ENCODE measurements at regions not wholly inside any gene's neighbourhood (a gene's known extent, or its start where the extent isn't known, plus 50 kb on each side); places are given as distances from the start of the nearest gene placed in this dataset.

DNA sequence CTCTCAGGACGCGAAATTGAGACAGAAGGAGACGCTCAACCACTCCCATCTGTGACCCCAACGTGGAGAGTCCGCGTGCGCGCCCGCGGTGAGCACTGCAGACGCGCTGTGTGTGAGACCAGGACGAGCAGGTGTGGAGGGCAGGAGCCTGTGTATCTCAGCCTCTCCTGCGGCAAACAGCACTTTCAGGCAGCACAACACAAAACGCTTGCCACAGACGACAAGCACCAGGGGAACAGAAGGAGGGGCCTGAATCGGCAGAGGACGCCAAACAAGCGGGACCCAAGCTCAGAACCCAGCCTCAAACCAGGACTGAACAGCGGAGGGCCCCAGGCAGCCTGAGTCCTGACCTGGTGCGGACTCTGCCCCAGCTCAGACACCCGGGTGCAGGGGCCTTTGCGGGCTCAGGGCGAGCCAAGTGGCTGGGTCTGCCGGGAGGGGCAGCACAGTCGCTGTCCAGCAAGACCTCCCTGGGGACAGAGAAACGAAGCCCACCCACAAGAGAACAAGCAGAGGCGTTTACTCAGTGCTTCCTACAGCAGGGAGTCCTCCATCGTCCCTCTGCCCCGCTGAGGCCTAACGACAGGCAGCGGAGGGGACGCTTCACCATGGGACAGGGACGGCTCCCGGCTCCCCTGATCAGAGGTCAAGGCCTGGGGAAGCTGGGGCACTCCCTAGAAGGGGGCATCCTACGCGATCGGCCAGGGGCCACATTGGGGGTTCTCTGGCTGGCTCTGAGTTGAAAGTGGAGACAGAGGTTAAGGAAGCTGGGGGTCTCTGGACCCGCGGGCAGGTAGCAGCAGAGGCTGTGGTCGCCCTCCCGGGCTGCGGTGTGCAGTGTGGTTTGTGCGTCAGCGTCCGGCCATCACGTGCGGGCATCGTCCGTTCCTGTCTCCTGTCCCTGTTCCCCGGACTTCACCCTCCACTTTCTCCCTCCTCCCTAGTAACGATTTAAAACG lies 560.8 kb downstream of the BRD1 start:
- DNase-seq = no peak

DNA sequence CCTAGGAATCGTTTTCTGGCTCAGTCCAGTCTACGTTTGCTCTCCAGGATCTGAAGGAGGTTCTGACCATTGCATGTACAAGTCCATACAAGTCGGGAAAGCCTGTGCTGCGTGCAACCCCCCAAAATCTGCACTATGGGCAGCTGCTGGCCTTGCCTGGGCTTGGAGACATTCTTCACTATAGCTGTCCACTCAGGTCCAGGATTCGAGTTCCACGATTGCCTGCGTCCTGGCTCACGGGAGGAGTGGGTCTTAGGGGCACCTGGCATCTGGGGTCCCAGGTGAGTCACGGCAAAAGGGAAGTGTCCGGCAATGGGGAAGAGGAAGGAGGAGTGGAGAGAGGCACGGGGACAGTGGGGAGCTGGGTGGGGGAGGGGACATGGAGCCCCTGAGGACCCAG lies 563.0 kb downstream of the BRD1 start:
- DNase-seq = no peak

DNA sequence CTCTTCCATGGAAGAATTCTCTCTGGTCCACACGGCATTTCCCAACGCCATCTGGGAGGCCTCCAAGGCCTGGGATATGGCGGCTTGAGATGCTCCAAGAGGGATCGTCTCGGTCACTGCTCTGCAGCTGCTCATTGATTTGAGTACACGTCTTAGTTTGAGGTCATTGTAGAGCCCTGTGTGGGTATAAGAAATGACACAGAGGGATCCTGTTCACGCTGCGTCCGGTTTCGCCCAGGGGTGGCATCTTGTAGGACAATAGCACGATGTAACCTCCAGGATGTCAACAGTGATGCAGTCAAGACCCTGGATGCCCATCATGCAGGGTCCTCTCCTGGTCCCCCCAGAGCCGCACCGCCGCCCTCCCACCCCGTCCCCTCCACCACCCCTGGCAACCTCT lies 564.6 kb downstream of the BRD1 start:
- DNase-seq = no peak

DNA sequence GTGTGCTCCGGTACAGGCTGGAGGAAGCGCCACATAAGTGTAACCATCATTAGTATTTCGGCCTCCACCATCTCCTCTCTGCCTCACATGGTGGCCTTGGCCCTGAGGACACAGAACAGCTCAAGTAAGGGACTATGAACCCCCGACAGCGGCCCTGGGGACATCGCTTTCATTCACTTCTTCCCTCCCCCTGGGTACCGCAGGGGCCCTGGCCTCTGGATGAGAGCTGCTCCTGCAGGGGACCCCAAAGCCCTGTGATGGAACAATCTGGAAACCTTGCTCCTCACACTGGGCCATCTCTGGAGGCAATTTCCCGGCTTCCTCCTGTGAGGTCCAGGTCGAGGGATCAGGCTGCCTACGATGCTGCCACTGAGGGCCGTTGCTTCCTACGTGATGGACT lies 565.5 kb downstream of the BRD1 start:
- no peak for DNase-seq

DNA sequence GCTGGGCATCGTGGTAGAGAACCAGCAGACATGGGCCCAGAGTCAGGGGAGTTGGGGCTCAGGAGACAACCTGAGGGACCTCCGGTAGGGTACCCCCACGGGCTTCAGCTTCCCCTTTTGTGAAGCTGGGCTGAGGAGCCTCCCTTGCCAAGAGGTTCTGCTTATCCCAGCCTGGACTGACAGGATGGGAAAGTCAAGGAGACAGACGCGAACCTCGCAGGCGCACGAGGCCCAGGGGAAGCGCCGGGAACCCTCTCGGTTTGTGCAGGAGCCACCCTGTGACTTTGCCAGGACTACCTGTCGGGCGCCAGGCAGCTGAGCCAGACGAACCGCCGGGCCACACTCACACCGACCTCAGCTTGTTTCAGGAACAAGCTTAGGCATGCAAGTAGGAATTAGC lies 566.1 kb downstream of the BRD1 start:
- DNase-seq = no peak

DNA sequence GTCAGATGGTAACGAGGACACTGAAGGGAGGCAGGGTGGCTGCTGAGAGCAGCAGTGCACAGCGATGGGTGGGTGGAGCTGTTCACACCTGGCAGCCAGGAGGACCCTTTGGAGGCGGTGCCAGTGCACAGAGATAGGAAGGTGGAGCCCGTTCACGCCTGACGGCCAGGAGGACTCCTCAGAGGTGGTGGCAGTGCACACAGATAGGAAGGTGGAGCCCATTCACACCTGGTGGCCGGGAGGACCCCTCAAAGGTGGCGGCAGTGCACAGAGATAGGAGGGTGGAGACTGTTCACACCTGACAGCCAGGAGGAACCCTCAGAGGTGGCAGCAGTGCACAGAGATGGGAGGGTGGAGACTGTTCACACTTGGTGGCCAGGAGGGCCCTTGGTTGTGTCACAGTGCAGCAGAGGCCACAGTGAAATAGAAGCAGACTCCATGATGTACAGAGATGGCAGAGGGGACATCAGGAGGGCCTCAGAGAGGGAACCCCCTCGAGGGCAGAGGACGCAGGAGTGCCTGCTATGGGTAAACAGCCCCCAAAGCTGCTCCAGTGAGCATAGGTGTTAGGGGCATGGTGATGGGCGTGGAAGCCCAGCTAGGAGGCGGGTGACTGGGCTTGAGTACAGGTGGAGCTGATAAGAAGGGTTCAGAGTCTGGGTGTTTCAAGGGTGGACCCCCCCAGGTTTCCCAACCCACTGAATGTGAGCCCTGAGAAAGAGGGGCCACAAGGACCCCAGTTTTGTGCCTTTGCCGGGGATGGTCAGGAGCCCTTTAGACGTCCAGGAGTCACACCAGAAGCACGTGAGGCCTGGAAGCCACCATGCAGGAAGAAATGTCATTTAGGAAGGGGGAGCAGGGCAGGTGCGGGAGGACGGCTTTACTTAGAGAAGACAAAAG lies 566.7 kb downstream of the BRD1 start:
- no peak for DNase-seq

DNA sequence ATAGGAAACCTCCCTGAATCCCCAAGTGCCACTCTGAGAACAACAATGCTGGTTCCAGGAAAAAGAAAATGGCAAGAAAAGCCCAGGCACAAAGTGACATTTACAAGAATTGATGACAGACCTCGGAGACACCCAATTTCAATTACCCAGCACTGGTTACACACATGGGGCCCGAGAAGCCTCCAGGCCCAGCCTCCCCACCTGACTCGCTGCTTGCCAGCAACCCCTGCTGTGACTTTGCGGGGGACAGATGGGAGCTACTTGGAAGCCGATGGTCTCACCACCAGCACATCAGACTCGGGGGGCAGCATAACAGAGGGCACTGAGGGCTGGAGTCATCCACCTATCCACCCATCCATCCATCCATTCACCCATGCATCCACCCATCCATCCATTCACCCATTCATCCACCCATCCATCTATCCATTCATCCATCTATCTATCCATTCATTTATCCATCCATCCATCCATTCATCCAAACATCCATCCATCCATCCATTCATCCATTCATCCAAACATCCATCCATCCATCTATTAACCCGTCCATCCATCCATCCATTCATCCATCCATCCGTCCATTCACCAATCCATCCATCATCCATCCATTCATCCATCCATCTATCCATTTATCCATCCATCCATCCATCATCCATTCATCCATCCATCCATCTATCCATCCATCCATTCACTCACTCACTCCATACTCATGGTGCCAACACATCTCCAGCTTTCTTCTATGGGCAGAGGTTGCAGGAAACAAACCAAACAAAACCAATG lies 567.6 kb downstream of the BRD1 start:
- DNase-seq = no peak

DNA sequence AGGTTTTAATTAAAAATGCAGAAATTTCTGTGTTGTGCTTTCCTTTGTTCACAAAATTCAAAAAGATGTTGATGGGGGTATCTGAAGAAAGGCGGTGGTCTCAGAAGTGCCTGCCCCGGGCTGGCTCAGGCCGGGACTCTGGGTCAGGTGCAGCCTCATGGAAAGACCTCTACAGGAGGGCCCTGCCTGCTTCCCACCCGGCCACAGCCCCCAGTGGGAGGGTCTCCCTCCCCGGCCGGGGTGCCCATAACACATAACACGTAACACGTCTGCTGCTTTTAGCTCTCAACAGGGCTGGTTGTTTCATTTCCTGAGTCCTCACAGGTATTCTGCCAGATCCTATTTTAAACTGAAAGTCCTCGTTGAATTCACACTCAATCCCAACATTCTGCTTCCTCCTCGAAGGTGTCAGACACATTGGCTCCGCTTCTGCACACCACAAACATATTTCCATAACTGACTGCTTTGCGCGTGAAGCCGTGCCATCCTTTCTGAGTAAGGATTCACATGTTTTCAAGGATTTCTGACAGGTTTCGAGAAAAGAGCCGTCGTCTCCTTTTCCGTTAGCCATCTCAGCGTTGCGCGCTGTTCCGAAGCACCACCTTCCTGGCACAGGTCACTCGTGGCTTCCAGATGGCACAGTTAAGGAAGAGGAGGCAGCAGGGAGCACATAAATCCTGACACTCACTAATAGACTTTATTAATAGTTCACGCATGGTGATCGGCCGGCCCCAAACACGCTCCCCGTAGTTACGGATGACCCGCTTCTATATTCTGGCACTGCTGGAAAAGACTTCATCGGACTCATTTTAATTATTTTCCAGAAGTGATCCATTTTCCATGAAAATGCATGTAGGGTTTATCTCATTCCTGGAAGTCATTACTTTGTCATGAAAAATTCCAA lies 569.3 kb downstream of the BRD1 start:
- no peak for DNase-seq

DNA sequence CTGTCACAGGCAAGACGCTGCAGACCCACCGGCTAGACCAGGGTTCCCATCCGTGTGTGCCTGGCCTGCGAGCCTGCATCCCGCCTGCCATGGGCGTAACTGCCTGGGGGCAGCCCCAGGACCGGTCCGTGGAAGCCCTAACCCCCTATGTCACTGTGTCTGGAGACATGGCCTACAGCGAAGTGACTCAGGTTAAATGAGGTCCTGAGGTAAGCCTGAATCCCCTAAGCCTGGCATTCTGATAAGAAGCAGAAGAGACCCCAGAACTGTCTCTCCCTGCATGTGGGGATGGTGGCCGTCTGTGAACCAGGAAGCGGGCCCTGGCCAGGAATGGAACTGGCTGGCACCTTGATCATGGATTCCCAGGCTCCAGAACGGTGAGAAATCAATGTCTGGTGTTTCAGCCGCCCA lies 570.1 kb downstream of the BRD1 start:
- DNase-seq = no peak

DNA sequence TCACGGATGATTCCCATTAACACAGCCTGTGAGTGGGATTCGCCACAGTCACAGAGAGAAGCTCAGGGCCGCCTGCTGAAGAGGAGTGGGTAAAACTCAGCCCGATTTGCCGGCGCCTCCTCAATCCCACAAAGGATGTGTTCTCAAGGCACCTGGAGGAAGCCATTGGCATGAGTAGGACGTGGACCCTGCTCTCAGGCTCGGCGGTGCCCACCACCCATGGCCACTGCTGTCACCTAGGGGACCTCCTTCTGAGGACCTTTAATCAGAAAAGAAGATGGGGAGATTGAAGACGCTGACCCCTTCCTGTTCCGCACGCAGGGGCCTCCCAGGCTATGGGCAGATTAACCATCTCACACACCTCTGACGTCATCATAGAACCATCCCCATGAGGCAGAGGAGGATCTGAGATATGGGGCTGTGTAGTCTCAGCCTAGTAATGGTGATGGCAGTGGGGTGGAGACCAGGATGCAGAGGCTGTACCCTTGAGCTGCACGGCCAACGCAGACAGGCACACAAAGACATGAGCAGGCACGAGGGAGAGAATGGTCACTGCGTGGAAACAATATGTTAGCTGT lies 571.8 kb downstream of the BRD1 start:
- no peak for DNase-seq

DNA sequence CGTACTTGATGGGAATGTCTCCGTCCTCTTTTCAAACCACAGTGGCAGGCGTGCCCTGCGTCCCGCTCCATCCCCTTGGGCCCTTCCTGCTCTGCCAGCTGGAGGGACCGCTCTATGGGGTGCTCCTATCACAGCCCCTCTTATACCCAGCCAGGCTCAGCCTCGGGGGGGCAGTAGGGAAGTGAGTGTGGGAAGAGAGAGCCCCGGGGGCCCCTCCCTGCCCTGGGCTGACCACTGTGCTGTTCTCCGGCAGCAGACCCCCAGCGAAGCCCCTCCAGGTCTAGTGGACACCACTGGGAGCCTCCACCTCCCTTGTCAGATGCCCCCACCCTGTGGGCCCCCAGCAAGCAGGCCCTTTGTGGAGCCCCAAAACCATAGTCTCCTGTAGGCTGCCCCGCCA lies 572.5 kb downstream of the BRD1 start:
- no peak for DNase-seq

DNA sequence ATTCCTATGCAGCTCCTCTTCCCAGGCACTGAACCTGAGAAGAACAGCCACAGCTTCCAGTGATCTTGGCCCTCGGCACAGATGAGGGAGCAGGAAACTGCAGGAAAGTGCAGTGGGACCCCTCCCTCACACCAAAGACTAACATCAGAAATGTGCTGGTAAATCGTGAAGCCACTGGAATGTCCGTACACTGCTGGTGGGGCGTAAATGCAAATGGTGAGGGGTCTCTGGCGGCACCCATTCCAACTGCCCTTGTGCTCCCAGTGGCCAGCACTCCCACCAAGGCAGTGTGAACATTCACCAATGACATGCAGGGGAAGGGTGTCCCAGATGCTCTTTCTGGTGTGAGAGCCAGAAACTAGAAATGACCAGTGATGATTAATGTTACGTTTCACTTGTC lies 574.0 kb downstream of the BRD1 start:
- DNase-seq = no peak

DNA sequence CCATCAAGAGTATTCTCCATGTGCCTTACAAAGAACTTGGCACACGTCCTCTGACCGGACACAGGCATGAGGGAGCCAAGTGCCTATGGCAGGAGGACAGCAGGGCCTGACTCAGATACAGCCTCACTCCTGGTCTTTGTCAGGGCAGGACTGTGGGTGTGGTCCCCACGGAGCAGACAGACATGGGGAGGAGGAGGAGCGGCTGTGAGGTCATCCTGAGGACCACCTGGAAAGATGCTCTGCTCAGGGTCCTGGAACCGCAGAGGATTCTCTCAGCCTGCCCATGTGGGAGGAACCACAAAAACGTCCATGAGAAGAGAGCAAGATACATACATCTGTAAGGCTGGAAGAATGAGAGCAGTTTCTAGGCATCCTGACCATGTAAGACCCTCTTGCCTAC lies 576.3 kb downstream of the BRD1 start:
- no peak for DNase-seq

DNA sequence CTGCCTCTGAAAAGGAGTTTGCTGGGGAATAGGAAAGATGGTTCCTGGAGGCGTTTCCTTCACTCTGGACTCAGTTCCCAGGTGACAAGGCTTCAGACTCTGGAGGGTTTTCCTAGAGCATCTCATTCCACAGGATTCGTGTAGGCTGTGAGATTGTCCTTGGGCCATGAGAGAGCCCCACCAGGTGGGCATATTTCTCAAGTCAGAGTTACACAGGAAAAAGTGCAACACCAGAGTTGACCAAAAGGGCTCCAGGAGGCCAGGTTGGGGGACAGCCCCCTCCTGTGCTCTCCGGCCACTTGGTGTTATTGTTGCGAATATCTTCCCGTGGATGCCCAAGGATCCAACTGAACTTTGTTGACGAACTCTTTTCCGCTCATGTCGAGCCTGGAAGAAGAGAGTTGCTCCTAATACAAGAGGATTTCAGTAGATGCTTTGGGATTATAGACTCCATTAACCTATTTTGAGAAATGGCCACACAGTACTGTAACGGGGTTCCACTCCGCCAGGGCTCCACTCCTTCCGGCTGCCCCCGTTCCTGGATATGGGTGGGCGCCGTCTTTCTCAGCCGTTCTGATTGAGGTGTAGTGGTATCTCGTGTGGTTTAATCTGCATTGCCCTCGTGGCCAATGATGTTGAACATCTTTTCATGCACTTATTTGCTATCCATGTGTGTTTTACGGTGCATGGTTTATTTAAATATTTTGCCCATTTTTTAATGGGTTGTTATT lies 580.3 kb downstream of the BRD1 start:
- DNase-seq = no peak

DNA sequence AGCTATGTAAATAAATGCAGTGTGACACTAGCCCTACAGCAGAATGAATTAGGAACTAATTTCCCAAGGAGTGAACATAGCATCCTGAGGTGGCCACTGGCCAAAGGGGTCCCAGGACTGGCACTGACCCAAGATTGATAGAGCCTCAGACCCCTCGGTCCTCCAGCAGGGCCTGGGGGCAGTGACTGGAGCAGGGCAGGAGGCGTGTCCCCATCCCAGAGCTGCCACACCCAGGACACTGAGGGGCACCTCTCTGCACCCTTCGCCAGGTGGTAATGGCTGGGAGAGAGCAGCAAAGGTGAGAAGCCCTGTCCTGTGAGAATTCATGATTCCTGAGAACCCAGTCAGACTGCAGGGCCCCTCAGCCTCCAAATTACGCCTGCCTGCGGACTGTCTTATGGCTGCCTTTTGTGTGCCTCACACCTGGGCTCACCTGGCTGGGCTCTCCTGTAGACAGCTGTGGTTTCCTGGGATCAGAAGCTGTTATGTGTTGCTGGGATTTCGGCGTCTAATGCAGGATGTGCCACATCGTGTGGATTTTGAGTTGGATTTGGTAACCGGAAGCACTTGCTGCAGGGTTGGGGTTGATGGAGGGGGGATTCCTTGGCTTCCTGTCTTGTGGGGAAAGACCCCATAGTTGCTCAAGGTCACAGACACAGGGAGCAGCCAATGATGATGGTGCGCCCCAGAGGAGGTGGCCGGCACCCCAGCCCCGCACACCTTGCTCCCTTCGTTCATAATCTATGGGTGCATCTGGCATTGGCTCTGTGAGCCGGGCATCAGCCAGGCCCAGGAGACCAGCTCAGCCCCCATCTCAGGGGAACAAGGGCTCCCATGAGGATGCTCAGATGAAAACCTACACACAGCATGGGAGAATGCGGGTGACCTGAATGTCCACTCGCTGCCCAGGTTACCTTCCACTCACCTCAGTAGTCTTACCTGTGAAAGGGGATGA lies 582.9 kb downstream of the BRD1 start:
- DNase-seq = no peak

DNA sequence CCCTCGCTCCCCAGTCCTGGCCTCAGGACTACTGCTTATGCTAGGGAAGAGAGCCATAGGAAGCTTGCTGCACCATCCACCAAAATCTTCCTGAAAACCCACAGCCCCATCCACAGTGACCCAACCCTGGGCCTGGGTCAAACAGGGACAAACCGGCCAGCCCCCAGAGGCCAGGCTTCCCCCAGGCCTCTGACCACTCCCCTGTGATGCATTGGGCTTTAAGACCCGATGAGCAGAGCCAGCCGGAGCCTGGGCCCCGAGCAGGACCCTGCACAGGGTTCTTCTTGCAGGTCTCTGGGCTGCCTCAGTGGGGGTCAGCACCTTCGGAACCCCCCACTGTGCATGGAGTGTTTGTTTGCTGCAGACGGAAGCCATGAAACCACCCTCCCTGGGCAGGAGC lies 583.7 kb downstream of the BRD1 start:
- DNase-seq = no peak

DNA sequence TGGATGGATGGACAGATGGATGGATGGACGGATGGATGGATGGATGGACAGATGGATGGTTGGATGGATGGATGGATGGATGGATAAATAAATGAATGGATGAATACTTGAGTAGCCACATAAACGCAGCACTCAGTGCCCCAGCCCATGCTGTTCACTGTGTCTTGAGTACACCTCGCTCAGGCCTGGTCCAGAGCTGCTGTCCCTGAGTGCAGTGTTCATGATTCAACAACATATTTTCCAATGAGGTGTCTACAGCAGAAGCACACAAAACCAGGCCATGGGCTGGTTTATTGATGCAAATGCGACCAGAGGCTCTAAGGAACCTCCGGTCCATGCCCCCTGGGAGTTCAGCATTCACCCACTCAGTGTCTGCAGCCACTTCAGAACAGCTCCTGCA lies 584.3 kb downstream of the BRD1 start:
- no peak for DNase-seq

DNA sequence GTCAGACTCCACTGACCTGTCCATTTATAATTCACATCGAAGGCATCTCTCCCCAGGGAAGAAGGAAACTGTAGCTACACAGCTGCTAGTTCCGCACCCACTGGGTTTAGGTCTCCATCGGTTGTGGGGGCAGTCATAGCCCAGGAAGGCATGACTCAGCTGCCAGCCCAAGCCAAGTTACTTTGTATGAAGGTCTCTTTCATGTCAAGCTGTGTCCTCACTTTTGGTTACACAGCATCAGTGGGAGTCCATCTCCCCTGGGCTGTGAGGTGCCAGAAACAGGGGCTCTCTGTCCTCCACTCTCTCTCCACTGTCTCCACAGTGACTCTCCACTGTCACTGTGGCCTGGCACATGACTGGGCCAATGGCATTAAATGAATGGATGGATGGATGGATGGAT lies 585.2 kb downstream of the BRD1 start:
- no peak for DNase-seq

DNA sequence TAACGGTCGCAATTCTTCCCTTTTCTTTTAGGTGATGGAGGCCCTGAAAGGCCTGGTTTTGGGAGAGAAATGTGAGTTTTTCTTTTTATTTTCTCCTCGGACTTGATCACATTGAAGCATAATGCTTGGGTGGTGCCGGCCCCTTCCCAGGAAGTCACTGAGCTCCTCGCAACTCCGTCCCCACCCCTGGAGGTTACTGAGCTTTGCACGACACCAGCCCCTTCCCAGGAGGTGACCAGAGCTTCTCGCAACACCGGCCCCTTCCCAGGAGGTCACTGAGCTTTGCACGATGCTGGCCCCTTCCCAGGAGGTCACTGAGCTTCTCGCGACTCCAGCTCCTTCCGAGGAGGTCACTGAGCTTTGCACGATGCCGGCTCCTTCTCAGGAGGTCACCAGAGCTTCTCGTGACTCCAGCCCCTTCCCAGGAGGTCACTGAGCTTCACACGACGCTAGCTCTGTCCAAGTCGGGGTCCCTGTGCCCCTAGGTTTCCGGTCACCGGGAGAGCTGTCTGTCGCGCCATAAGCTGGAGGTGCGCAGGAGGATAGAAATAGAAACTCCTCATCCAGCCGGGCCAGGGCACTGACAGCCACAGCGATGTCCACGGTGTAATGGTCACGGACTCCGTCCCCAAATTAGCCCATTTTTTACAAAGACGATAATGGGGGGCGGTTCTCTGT lies 586.4 kb downstream of the BRD1 start:
- no peak for DNase-seq
